T follicular helper cell (primary cell): ENCODE measurements at regions not wholly inside any gene's neighbourhood (a gene's known extent, or its start where the extent isn't known, plus 50 kb on each side); places are given as distances from the start of the nearest gene placed in this dataset.
"Not testable (repeated sequence)": the region's sequence is repeated elsewhere in the genome, so short reads cannot be mapped to it uniquely, and the experiment has no call there.

ENCODE experiments used
- DNase-seq: peaks from one replicate; pipeline ENCODE4 v3.0.0-alpha.2; 2020; ENCODE audit warnings: low read depth

DNA sequence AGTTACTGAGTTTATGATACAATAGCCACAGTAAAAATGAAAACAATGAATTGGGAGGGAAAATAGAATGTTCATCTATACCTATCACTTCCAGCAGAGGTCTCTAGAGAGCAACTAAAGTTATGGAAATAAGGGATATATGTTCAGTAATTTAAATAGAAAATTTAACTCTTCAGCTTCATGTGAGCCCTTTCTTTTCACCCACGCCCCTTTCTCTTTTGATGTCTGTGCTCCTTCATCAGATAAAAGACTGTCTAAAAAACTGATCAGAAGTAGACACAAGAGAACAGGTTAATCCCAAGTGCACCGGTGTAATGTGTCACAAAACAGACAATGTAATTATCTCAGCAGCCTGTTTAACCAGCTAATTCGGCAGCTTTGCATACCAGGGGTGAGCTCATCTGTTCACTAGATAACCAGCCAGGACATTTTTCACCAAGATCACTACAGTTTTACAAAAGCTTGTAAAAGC is 238.5 kb upstream of the ERBB4 start:
- DNase-seq = no peak

DNA sequence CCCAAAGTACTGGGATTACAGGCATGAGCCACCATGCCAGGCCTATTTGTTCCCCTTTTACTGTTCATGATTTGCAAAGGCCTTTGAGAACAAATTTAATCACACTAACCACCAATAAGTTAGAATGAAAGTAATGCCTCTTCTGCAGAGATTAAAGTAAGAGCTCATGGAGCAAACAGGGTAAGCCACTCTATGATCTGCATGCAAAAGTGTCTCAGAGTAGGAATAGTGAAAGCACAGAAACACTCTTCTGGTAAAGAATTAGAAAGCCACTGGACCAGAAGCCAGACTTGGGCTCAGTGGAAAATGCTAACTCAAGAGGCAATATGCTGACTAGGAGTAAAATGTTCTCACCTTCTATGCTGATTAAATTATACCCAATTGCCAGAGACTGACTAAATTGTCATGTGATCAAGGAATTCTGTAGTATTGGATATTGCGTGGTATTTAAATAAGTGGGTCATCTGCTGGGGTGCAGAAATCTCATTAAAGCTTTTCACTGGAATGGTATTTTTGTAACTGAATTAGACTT is 235.3 kb upstream of the ERBB4 start:
- no peak for DNase-seq

- no peak for DNase-seq
These were observed 231.6 kb upstream of the ERBB4 start for GRCh38 chr2:212770240-212770639.

- no peak for DNase-seq
These were observed 228.3 kb upstream of the ERBB4 start for GRCh38 chr2:212766921-212767320.

DNA sequence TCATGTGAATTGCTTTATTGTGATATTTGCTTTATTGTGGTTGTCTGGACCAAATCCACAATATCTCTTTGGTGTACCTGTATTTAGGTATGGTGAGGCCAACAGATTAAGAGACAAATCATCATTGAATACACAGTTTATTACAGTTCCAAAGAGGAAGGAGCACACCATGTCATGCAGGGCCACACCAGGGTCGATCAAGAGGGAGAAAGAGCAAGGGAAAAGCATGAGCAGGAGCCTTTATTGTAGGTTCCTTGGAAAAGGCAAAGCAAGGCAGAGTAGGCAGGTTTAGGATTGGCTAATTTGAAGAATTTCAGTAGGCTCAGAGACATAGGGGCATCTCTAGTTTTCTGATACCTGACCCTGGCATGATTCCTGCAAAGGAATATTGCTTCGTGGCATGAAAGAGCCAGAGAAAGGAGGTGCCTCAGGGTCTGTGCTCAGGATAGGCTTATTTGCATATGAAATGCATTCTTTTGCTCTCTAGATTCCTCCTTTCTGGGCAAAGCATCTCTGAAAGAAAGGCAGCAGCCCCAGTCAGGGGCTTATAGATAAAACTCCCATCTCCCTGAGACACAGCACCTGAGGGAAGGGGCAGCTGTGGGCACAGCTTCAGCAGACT is 214.2 kb upstream of the ERBB4 start:
- DNase-seq = no peak

GRCh38 chr2:212745359-212745758 is 206.8 kb upstream of the ERBB4 start:
- no peak for DNase-seq

DNA sequence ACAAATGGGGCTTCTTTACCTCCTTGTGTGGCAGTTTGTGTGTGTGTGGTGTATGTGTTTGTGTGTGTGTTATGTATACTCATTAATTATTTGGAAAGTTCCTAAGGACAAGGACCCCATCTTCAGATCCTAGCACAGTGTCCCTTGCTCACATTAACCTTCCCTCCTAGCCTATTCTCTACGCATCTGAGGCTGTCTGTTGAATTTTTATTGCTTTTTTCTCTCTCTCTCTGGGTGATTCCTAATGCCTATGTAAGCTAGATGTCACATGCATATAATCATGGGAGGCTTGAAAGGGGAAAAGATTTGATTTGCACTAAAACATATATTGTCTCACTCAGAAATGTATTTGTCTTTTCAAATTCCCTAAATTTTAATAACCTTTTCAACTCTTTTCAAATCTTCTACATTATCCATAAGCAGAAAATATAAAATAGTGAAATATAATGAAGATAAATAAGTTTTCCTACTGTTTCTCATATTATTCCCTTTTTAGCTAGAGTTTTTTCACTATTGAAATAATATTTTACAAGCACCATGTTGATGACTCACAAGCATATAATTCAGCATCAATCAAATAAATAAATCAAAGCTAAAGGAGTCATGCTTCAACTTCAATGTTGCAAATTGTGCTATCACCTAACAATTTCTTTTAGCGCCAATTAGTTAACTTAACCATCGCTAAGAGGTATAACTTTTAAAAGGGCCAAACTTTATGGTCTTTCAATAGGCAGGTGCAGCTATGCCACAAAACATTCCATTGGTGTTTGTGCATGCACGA is 199.0 kb upstream of the ERBB4 start:
- no peak for DNase-seq

DNA sequence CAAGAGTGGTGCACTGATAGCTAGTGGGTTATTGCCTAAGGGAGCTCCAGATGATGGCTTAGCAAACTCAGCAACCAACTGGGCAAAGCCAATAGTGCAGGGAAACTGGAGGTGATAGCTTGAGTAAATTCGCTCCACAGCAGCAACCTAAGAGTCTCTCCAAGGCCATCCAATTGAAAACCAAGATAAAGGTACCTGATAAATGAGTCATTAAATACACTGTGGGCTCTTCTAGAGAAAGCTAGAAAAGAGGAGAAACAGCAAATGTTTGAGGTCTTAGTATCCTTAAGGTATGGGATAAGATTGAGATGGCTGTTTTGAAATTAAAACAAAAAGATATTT is 197.8 kb upstream of the ERBB4 start:
- no peak for DNase-seq

DNA sequence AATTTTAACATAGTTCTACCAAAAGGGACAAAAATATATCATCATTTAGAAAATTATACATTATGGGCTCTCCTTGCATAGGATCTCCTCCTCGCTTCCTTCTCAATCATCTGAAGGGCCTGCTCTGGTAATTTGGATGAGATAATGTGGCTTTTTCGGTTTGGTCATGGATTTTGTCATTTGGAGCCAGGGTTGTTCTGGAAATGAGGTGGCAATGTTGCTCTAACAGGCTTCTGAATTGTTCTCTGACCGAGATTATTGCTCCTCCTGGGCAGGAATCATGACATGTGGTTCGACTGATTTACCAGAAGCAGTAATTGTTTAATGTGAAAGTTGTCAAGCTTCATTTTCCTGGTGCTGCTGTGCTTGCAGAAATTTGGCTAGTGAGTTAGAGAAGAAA is 194.7 kb upstream of the ERBB4 start:
- DNase-seq = no peak

DNA sequence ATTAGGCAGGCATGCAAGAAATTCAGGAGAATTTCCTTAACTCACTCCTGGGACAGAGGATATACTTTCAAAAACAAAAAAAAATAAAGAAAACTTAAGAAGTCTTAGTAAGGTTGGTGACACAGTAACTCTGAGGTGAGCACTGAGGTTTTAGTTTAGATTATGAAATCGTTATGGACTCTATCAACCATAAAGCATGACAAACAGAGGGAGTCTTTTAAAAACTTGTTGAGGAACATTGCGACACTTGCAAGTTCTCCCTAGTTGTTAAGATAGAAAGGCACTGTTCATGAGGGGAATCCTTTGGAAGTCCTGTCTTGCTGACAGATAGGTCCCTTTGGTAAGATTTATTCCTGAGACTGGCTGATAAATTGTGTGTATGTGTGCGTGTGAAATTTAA is 194.3 kb upstream of the ERBB4 start:
- no peak for DNase-seq

GRCh38 chr2:212730994-212731393 is 192.4 kb upstream of the ERBB4 start:
- no peak for DNase-seq

GRCh38 chr2:212728717-212729116 is 190.1 kb upstream of the ERBB4 start:
- no peak for DNase-seq

DNA sequence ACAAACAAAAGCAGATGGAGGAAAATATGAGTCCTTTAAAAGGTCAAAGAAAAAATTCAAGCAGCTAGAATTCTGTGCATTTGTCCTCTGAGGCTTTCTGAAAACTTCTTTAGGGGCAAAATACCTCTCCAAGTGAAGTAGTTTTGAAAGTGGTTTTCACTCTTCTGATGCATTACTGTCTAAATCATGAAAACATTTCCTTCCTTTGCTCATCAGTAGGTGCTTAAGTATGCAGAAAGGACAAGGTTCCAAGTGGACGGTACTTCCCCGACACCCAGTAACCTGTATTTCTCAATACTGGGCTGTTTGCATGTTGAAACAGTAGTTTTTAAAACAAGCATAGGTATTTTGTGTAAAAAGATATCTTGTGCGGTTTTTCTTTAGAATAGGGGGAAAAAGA is 189.1 kb upstream of the ERBB4 start:
- DNase-seq = no peak

GRCh38 chr2:212726403-212726802 is 187.8 kb upstream of the ERBB4 start:
- no peak for DNase-seq

GRCh38 chr2:212725180-212725579 is 186.6 kb upstream of the ERBB4 start:
- DNase-seq = no peak

GRCh38 chr2:212723226-212723625 is 184.6 kb upstream of the ERBB4 start:
- no peak for DNase-seq

- no peak for DNase-seq
These were observed 183.4 kb upstream of the ERBB4 start for GRCh38 chr2:212722046-212722445.

GRCh38 chr2:212721026-212721451 is 182.4 kb upstream of the ERBB4 start:
- no peak for DNase-seq

DNA sequence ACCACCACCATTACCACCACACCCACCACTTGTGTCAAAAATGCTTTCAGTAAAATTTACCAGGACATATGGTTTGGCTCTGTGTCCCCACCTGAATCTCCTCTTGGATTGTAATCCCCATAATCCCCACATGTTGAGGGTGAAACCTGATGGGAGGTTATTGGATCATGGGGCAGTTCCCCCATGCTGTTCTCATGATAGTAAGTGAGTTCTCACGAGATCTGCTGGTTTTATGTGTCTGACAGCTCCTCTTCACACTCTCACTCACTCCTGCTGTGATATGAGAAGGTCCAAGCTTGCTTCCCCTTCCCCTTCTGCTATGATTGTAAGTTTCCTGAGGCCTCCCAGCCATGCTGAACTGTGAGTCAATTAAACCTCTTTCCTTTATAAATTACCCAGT is 176.8 kb upstream of the ERBB4 start:
- not testable (repeated sequence) for DNase-seq

DNA sequence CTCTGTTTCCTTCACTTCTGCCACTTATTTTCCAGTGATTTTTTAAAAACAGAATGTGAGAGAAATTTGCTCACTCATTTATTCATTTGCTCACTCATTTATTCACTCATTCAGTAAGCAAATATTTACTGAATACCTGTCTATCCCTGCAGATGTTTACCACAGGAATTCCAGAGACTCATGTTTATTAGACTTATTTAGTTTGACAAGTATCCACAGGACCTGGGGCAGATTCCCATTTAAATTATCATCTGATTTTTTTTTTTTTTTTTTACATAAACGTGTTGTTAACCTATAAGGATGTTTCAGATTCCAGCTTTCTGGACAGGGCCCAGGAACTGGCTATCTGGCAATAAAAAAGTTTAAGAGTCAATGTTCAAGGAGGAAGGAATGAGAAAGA is 175.1 kb upstream of the ERBB4 start:
- no peak for DNase-seq

DNA sequence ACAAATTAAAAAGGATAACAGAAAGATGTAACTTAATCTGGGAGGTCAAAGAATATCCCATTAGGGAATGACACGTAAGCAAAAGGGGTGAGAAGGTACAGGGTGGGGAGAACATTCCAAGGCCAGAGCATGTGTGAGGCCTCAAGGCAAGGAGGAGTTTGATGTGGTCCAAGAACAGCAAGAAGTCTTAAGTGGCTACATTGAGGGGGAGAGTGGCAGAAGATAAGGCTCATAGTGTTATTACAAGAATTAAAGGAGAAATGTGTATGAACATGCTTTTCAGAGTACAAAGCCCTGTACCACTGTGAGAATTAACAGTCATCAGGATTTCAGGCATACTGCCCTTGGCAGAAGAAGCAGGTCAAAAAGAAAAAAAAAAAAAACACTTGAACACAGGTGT is 174.4 kb upstream of the ERBB4 start:
- DNase-seq = no peak

DNA sequence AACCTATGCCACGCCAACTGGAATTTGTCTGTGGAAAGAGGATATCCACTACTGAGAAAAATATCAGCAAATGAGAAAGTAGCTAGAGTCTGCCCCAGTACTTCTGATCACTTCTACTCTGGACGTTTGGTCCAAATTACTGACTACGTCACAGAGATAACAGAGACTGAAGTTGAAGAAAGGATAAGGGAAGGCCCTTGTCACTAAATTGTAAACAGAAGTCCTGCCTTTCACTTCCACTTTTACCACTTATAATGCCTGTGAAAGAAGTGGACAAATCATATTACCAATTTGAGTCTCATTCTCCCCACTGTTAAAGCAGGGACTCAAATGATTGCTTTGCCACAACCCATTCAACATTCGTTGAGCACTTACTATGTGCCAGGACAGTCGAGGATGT is 173.9 kb upstream of the ERBB4 start:
- DNase-seq = no peak

GRCh38 chr2:212711856-212712255 is 173.3 kb upstream of the ERBB4 start:
- DNase-seq = no peak

DNA sequence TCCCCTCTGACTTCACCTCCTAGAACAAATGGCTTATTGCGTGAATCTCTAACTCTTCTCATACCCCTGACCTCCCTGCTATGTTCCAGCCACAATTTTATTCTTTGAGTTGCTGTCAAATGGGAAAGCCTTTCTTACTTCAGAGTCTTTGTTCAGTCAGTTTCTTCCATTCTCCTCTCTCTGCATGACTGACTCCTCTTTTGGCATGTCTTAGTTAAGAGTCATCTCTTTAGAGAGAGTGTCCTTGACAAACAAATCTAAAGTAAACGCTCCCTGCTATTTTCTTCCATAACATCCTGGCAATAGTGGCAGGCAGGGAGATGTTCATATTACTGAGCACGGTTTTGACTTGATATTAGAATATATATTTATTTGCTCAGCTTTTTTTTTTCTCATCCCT is 170.7 kb upstream of the ERBB4 start:
- no peak for DNase-seq
